GM19239 (cell line): ENCODE measurements at regions not wholly inside any gene's neighbourhood (a gene's known extent, or its start where the extent isn't known, plus 50 kb on each side); places are given as distances from the start of the nearest gene placed in this dataset.
"Not testable (repeated sequence)": the region's sequence is repeated elsewhere in the genome, so short reads cannot be mapped to it uniquely, and the experiment has no call there.

ENCODE experiments used
- DNase-seq: peaks from one replicate; pipeline ENCODE4 v3.0.0; 2011; ENCODE audit warnings: low spot score; ENCODE audit not compliant: insufficient read length
- FAIRE-seq: peaks from 2 replicates; lab custom pipeline; 2011; peaks lifted over from hg19 to GRCh38; lab: Jason Lieb, UNC

- not testable (repeated sequence) for DNase-seq, FAIRE-seq
Measured at GRCh38 chr2:129417041-129417440, 562.4 kb upstream of the RAB6C start.

DNA sequence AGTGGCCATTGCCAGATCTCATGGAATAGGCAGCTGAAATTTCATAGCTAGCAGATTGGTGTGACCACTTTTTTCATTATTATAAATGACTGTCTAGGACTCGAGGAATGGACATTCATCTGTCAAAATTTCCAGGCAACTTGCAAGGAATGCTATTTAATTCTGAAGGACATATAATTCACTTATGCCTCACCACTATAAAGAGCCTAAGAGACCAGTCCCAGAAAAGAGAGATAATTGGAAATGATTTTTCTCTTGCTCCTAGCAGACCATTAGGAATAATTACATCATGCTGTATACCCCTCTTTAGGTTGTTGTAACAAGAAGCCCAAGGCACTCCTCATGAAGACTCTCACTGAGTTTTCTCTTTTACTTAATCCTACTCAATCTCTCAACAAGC, 557.4 kb upstream of the RAB6C start:
- DNase-seq (no peak), FAIRE-seq (no peak)

GRCh38 chr2:129428086-129428660, 551.3 kb upstream of the RAB6C start:
- no peak for FAIRE-seq
- DNase-seq: no peak

DNA sequence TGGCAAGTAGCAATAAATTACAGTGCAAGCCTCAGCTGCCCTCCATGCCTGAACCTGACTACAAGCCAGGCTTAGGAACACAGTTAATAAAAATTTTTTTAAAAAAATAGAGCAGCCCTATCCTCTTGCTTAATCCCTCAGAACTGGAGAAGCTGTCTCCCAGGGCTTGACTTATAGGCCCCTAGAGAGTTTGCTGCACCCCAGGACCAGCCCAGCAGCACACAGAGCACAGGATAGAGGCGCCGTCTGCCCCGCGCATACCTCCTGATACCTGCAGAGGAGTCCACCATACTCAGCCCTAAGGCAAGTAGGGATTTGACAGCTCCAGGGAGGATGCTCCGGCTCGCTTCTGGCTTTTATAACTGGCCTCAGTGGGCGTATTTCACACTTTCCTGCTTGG, 548.6 kb upstream of the RAB6C start:
- FAIRE-seq (no peak), DNase-seq (no peak)

GRCh38 chr2:129431881-129432280, 547.6 kb upstream of the RAB6C start:
- no peak for FAIRE-seq
- DNase-seq: no peak

GRCh38 chr2:129436809-129437208, 542.7 kb upstream of the RAB6C start:
- FAIRE-seq: no peak

DNA sequence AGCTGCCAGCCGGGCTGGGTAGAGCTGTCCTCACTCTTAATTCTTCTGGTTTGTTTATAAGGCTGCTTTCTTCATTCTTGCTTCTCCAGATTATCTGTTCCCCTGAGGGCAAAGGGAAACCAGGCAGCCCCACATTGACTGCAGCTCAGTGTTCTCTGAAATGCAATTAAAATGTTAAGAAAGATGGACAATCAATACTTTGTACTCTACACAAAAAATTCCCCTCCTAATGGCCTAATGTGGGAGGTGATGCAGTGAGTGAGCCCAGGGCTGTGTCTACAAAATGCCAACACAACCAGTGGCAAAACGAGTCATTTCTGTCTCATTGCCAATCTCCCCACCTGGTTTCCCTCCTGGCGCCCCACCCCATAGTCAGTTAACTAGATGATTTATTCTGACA, 541.7 kb upstream of the RAB6C start:
- DNase-seq (no peak), FAIRE-seq (no peak)

More at GRCh38 chr2:129436809-129437208, 542.7 kb upstream of the RAB6C start:
- DNase-seq: no peak

- DNase-seq (no peak), FAIRE-seq (no peak)
Measured at GRCh38 chr2:129438501-129439057, 540.9 kb upstream of the RAB6C start.

DNA sequence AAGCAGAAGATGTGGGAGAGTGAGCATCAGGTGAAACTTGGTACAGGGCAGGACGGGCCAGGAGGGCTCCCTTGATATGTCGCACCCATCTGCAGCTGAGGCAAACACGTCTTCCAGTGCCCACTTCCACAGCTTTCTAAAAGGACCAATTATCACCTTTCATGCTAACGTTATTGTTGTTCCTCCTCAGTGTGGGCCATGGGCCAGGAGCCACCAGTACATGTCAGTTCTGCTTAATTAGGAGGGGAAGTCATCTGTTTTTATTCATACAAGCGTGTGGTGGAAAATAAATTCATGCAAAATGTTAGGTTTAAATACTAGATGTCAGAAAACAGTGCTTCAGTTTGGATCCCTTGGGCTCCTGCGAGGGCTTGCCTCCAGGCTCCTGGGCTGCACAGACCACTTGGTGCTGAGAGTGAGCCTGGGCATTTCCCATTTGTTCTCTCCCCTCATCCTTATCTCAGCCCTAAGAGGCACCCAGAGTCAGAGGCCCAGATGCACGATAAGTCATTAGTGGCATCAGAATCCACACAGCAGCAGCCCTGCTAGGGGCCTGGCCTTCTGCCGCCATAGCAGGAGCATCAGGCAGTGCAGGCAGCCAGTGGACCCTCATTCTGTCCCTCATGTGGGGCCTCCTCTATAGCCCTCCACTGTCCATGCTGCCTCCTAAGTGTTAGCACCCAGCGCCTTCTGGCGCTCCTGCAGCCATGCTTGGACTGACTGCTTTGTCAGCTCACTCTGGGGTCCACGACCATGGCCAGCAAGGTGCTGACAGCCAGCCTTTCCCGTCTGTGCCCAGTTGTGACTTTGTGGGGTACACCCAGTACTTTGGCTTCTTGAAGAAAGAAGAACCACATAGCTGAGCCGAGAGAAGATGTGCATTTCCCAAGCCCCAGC, 539.8 kb upstream of the RAB6C start:
- DNase-seq (no peak), FAIRE-seq (no peak)

- no peak for FAIRE-seq
- no peak for DNase-seq
Measured at GRCh38 chr2:129441610-129442009, 537.9 kb upstream of the RAB6C start.

DNA sequence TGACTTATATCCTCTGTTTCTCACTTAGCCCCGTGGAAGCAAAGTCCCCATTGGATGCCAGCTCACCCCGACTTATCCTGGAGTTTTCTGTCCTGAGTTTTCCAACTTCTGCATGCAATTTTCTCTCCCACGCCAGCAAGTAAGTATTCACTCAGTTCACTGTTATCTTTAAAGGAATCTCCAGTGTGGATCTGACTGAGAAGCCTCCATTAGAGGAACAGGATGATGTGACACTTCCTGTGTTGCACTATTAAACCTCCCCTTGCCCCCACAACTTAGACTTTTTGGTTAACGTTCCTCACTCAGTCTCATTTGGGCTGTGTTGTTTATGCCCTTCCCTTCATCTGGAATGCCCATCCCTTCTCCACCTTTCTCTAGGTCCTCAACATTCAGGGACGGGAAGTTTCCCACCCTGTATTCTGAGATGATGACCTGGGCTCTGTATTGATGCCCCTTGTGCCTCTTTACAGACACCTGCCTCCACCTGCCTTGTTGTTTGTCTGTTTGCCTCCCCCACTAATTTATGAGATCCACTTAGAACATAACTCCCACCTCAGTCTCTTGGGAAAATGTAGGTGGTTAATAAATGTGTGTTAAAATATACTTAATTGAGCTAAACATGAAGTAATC, 536.1 kb upstream of the RAB6C start:
- DNase-seq: no peak

DNA sequence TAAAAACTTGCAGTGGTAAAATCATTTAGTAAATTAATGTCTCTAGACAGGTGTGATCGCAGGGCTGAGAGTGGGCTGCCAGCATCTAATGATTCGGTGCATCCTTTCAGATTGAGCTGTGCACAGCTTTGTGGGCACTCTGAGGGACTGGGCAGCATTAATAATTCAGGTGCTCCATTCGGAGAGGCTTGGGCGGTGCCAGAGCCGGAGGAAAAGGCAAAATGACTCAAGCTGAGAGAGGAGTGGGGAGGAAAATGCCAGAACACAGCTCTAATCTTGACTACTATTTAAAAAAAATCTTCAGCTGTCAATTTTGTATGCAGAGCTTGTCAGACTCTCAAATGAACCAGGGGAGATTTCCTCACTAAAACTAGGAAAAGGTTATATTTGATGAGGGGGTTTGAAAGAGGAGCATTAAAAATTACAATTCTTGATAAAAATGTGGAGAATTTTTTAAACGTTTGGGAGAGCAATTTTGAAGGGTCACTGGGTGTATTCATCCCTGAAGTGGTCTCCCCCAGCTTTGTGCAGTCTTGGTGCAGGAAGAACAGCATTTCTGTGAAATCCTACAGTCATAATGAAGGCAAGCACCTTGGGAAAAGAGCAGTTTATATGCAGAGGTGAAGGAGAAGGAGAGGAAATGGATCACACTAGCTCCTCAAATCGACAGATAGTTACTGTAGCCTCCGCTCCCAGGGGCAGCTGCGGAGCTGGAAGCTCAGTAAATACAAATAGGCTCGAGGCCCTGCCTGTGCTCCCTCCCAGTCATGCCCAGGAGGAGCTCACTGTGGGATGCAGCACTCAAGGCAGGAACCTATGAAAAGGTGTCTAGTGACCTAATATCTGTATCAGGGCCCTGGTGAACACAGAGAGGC, 535.4 kb upstream of the RAB6C start:
- DNase-seq (no peak), FAIRE-seq (no peak)

More for the DNA sequence above, 536.1 kb upstream of the RAB6C start:
- no peak for FAIRE-seq

DNA sequence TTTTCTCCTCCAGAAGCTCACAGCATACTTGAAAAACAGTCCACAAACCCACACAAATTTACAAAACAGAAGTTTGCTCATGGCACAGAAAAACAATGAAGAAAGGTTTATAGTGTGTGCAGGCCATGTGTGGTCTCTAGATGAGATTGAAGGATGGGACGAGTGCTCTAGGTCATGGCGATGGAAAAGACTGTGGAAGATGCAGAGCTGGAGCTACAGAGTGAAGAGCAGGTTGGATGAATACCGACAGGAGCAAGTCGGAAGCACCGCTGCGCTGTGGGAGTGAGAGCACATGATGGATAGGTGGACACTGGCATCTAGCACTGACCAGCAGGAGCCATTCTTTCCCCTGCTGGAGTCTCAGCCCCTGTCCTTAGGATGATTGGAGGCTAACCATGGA, 534.7 kb upstream of the RAB6C start:
- no peak for DNase-seq
- no peak for FAIRE-seq

- no peak for FAIRE-seq
- no peak for DNase-seq
Measured at GRCh38 chr2:129456691-129457090, 522.8 kb upstream of the RAB6C start.

GRCh38 chr2:129457277-129457818, 522.1 kb upstream of the RAB6C start:
- FAIRE-seq (no peak), DNase-seq (no peak)

DNA sequence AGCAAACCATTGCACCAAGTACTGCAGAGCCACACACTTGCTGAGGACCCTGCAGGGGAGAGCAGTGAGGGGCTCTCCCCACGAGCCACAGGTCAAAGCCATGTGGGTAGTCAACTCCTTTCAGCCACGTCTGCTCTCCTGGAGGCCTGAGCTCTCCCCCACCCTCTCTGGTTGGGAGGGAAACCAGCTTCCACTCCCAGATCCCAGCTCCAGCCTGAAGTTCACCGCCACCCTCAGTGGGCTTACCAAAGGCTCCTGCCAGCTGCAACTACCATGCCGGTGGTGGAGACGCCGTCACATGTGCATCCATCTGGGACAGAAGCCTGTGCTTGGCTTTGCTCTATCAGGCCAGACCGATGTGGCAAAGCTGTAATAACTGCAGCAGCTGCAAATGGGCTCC, 521.5 kb upstream of the RAB6C start:
- DNase-seq: no peak
- no peak for FAIRE-seq

DNA sequence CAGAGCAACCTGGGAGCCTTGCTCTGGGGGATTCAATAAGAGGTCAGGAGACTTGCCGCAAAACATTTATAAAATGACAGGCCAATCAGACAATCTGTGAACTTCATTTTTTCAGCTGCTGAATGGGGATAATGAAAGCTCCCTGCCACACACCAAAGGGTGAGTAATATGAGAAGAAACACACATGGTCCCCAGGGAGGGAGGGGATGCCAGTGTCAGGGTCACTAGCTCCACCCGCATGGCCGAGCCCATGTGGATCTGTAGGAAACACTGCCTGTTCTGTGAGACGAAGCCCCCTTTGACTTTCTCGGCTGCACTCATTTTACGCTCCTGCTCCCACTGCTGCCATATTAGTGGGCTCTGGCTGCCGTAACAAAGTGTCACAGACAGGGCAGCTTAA, 521.0 kb upstream of the RAB6C start:
- DNase-seq: no peak
- FAIRE-seq: no peak

- DNase-seq (no peak), FAIRE-seq (no peak)
Measured at GRCh38 chr2:129459200-129459876, 520.1 kb upstream of the RAB6C start.

DNA sequence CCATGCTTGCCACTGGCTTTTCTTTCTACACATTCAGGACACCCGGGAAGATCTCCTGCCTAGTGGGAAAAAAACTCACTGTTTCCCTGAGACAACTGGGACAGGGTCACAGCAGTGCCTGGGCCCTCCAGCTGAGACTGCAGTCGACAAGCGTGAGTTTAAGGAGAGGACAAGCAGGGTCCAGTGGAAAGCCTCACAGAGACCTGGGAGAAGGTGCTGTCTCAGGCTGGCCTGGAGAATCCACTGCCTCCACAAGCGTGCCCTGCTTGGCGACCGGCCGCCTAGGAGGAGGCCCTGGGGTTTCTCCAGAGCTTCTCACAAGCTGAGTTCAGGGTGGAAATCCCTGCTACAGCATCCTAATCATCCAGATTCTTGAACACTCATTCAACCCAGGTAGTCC, 519.6 kb upstream of the RAB6C start:
- DNase-seq: no peak
- FAIRE-seq: no peak
